ENCODE measurements at regions not wholly inside any gene's neighbourhood (a gene's known extent, or its start where the extent isn't known, plus 50 kb on each side); places are given as distances from the start of the nearest gene placed in this dataset.

DNA sequence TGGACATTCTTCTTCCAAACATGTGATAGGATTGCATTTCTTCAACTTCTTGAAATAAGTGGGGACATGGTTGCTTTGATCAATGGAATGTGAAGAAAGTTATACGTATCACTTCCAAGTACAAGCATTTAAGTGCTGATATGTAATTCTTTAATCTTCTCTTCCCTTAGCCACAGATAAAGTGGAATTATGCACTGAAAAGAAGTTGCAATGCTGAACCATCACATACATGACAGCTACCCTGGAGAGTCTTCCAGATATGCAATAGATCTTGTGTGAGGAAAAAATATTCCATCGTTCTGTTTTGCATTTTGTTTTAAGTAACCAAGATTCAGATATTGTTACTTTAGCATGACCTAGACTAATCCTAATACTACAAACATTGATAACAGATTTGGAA lies 674.3 kb downstream of the NSUN3 start:
- TF ChIP-seq EZH2phosphoT487 (IDR thresholded peaks at IDR 0.05) (no peak), EZH2 (IDR thresholded peaks at IDR 0.05) (no peak)
- TF ChIP-seq, protein P1, sequence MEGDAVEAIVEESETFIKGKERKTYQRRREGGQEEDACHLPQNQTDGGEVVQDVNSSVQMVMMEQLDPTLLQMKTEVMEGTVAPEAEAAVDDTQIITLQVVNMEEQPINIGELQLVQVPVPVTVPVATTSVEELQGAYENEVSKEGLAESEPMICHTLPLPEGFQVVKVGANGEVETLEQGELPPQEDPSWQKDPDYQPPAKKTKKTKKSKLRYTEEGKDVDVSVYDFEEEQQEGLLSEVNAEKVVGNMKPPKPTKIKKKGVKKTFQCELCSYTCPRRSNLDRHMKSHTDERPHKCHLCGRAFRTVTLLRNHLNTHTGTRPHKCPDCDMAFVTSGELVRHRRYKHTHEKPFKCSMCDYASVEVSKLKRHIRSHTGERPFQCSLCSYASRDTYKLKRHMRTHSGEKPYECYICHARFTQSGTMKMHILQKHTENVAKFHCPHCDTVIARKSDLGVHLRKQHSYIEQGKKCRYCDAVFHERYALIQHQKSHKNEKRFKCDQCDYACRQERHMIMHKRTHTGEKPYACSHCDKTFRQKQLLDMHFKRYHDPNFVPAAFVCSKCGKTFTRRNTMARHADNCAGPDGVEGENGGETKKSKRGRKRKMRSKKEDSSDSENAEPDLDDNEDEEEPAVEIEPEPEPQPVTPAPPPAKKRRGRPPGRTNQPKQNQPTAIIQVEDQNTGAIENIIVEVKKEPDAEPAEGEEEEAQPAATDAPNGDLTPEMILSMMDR (IDR thresholded peaks at IDR 0.05), result no peak

Data from neural progenitor cell (in vitro differentiated cells).